SHP77 treated with DMSO at 0.1 percent for 48 hours (cell line): ENCODE measurements at regions not wholly inside any gene's neighbourhood (a gene's known extent, or its start where the extent isn't known, plus 50 kb on each side); places are given as distances from the start of the nearest gene placed in this dataset.

Experiments used
- DNase-seq: peaks from one replicate; lab custom pipeline; 2025; lab: John Stamatoyannopoulos, UW

- DNase-seq, result no peak
Measured at GRCh38 chr11:123255909-123256308, 60.9 kb upstream of the CLMP start.

GRCh38 chr11:123254357-123254756 is 59.3 kb upstream of the CLMP start:
- DNase-seq, result no peak

- no peak for DNase-seq
Measured at GRCh38 chr11:123253911-123254310, 58.9 kb upstream of the CLMP start.

- DNase-seq, result no peak
Measured at GRCh38 chr11:123253223-123253622, 58.2 kb upstream of the CLMP start.

GRCh38 chr11:123251657-123252344 is 56.8 kb upstream of the CLMP start:
- DNase-seq, result no peak

GRCh38 chr11:123250892-123251656 is 56.0 kb upstream of the CLMP start:
- no peak for DNase-seq

- DNase-seq, result no peak
Measured at GRCh38 chr11:123249354-123249753, 54.3 kb upstream of the CLMP start.

GRCh38 chr11:123247813-123248379 is 52.8 kb upstream of the CLMP start:
- no peak for DNase-seq

- DNase-seq, result no peak
Measured at GRCh38 chr11:123247496-123247799, 52.4 kb upstream of the CLMP start.

GRCh38 chr11:123246749-123247495 is 51.9 kb upstream of the CLMP start:
- peak; percentile 8 for DNase-seq

GRCh38 chr11:123245567-123245966 is 50.5 kb upstream of the CLMP start:
- DNase-seq, result no peak
